ENCODE measurements at regions not wholly inside any gene's neighbourhood (a gene's known extent, or its start where the extent isn't known, plus 50 kb on each side); places are given as distances from the start of the nearest gene placed in this dataset.
A peak's percentile ranks its signal among the peaks of the same experiment; 100 is the strongest.
"Not testable (repeated sequence)": the region's sequence is repeated elsewhere in the genome, so short reads cannot be mapped to it uniquely, and the experiment has no call there.

GRCh38 chr1:220475608-220476007 is 52.3 kb upstream of the MARK1 start:
- not testable (repeated sequence) for H3K4me1 ChIP-seq (ENCODE audit: insufficient read depth); H3K4me2 ChIP-seq; DNase-seq (ENCODE audit: low spot score); H3K27me3 ChIP-seq; H3K36me3 ChIP-seq (replicated peaks; ENCODE audit: insufficient read depth, low read depth); H2AFZ ChIP-seq; H3K4me3 ChIP-seq; H3K9me3 ChIP-seq (ENCODE audit: low read depth); H3K79me2 ChIP-seq; H3K9me2 ChIP-seq (replicated peaks; ENCODE audit: insufficient read depth); H4K20me1 ChIP-seq (ENCODE audit: insufficient read depth, poor library complexity, severe bottlenecking); H3K27ac ChIP-seq
- over 99% methylated on average over 14 of the region's 35 CpGs for WGBS (ENCODE audit: low lambda C conversion rate, missing lambda C conversion rate)

GRCh38 chr1:220475141-220475540 is 52.8 kb upstream of the MARK1 start:
- not testable (repeated sequence) for H3K36me3 ChIP-seq (replicated peaks; ENCODE audit: insufficient read depth, low read depth); H3K9me3 ChIP-seq (ENCODE audit: low read depth); H3K9me2 ChIP-seq (replicated peaks; ENCODE audit: insufficient read depth); DNase-seq (ENCODE audit: low spot score); H3K27ac ChIP-seq; H3K4me3 ChIP-seq; H3K79me2 ChIP-seq; H3K4me2 ChIP-seq; H3K27me3 ChIP-seq; H4K20me1 ChIP-seq (ENCODE audit: insufficient read depth, poor library complexity, severe bottlenecking); H2AFZ ChIP-seq; H3K4me1 ChIP-seq (ENCODE audit: insufficient read depth)
- 97% methylated on average over 8 of the region's 8 CpGs for WGBS (ENCODE audit: low lambda C conversion rate, missing lambda C conversion rate)

GRCh38 chr1:220473440-220473839 is 54.5 kb upstream of the MARK1 start:
- Histone ChIP-seq H3K27me3 (no peaks in the 10 kb centered on the region), H3K79me2 (no peaks in the 10 kb centered on the region), H4K20me1 (ENCODE audit: insufficient read depth, poor library complexity, severe bottlenecking) (no peaks in the 10 kb centered on the region), H3K9me2 (replicated peaks; ENCODE audit: insufficient read depth) (no peaks in the 10 kb centered on the region), H3K4me1 (ENCODE audit: insufficient read depth) (no peaks in the 10 kb centered on the region), H3K4me3 (no peak overlapping the region), H3K36me3 (replicated peaks; ENCODE audit: insufficient read depth, low read depth) (no peaks in the 10 kb centered on the region), H2AFZ (no peak overlapping the region), H3K4me2 (no peak overlapping the region), H3K27ac (no peak overlapping the region), H3K9me3 (ENCODE audit: low read depth) (no peaks in the 10 kb centered on the region)
- no peak for DNase-seq (ENCODE audit: low spot score)
- WGBS (ENCODE audit: low lambda C conversion rate, missing lambda C conversion rate), result 98% methylated on average over 2 of the region's 2 CpGs
- no peak for TF ChIP-seq CTCF (IDR thresholded peaks at IDR 0.05; ENCODE audit: poor library complexity)
- no peak for TF ChIP-seq EZH2 (IDR thresholded peaks at IDR 0.05; ENCODE audit: borderline replicate concordance)
- TF ChIP-seq EZH2phosphoT487 (IDR thresholded peaks at IDR 0.05; ENCODE audit: low read depth, severe bottlenecking, unreplicated experiment), result no peak

GRCh38 chr1:220462752-220463151 is 65.2 kb upstream of the MARK1 start:
- Histone ChIP-seq H3K79me2 (no peaks in the 10 kb centered on the region), H3K4me2 (no peak overlapping the region), H3K4me3 (no peak overlapping the region), H2AFZ (peak overlapping the region; percentile 7), H3K4me1 (ENCODE audit: insufficient read depth) (no peaks in the 10 kb centered on the region), H3K27ac (no peak overlapping the region), H4K20me1 (ENCODE audit: insufficient read depth, poor library complexity, severe bottlenecking) (no peaks in the 10 kb centered on the region), H3K36me3 (replicated peaks; ENCODE audit: insufficient read depth, low read depth) (no peaks in the 10 kb centered on the region), H3K9me2 (replicated peaks; ENCODE audit: insufficient read depth) (no peaks in the 10 kb centered on the region), H3K27me3 (no peaks in the 10 kb centered on the region), H3K9me3 (ENCODE audit: low read depth) (no peaks in the 10 kb centered on the region)
- TF ChIP-seq EZH2phosphoT487 (IDR thresholded peaks at IDR 0.05; ENCODE audit: low read depth, severe bottlenecking, unreplicated experiment), result no peak
- peak; percentile 19 for TF ChIP-seq CTCF (IDR thresholded peaks at IDR 0.05; ENCODE audit: poor library complexity)
- WGBS (ENCODE audit: low lambda C conversion rate, missing lambda C conversion rate), result 69% methylated on average over 11 of the region's 11 CpGs
- peak; percentile 46 for DNase-seq (ENCODE audit: low spot score)

- Histone ChIP-seq H3K79me2 (no peaks in the 10 kb centered on the region), H3K4me3 (no peak overlapping the region), H3K4me1 (ENCODE audit: insufficient read depth) (no peaks in the 10 kb centered on the region), H3K4me2 (no peak overlapping the region), H2AFZ (no peak overlapping the region), H3K27ac (peak overlapping the region; percentile 7), H3K9me2 (replicated peaks; ENCODE audit: insufficient read depth) (no peaks in the 10 kb centered on the region), H3K9me3 (ENCODE audit: low read depth) (no peaks in the 10 kb centered on the region), H3K36me3 (replicated peaks; ENCODE audit: insufficient read depth, low read depth) (no peaks in the 10 kb centered on the region), H4K20me1 (ENCODE audit: insufficient read depth, poor library complexity, severe bottlenecking) (no peaks in the 10 kb centered on the region), H3K27me3 (no peaks in the 10 kb centered on the region)
- no peak for DNase-seq (ENCODE audit: low spot score)
- TF ChIP-seq EZH2 (IDR thresholded peaks at IDR 0.05; ENCODE audit: borderline replicate concordance) (no peak), EZH2phosphoT487 (IDR thresholded peaks at IDR 0.05; ENCODE audit: low read depth, severe bottlenecking, unreplicated experiment) (no peak), CTCF (IDR thresholded peaks at IDR 0.05; ENCODE audit: poor library complexity) (no peak)
Measured at GRCh38 chr1:220458936-220459335, 69.0 kb upstream of the MARK1 start.

All from hepatocyte (in vitro differentiated cells).